Kidney capillary endothelial cell (primary cell): ENCODE measurements at regions not wholly inside any gene's neighbourhood (a gene's known extent, or its start where the extent isn't known, plus 50 kb on each side); places are given as distances from the start of the nearest gene placed in this dataset.

Experiments used
- DNase-seq: peaks from one replicate; pipeline ENCODE4 v3.0.0-alpha.2; 2018; ENCODE audit warnings: low spot score

DNA sequence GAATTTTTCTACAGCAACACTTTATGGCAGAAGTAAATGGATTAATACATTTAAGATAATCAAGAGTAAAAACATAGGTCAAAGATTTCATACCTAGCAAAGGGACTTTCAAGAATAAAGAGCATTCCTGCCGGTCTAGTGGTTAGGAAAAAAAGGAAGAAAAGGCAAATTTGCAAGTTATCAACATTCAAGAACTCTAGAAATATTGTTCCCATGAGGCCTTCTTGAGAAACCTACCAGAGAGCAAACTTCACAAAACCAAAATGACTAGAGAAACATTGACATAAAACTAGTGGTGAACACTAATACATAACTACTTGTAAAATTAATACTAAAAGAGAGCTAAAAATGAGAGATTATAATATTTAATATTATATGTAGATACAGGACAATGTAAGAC, 320.2 kb upstream of the RGMB start:
- DNase-seq = no peak

DNA sequence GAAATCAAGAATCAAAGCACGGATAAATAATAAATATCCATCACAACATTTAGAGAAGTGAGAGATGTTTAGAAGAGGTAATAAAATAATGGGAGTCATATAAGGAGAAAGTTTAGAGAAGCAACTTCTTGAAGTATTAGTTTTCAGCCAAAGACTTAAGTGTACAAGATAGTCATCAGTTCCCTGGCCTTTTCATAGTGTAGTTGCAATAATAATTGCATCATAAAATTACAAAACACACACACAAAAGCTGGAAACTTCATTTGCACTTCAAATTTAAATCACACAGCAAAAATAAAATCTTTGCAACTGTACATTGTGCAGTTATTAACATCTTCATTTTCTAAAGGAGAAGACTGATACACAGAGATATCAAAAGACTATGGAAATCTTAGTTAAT, 319.1 kb upstream of the RGMB start:
- no peak for DNase-seq

DNA sequence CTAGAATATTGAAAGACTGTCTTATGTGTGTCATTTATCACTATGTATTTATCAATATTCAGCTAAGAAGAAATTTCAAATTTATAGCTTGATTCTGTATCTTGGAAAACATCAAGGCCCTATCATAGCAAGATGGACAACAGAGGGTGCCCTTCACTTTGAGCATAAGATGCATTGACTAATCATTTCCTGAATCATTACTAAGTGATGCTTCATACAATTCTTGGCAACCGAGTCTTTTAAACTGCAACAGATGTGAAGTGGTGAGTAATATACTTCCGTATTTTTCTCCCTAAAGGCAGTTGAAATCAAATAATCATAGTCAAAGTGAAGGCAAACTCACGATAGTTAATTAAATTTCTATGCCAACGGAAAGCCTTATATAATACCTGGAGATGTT, 318.6 kb upstream of the RGMB start:
- DNase-seq = peak; percentile 98

DNA sequence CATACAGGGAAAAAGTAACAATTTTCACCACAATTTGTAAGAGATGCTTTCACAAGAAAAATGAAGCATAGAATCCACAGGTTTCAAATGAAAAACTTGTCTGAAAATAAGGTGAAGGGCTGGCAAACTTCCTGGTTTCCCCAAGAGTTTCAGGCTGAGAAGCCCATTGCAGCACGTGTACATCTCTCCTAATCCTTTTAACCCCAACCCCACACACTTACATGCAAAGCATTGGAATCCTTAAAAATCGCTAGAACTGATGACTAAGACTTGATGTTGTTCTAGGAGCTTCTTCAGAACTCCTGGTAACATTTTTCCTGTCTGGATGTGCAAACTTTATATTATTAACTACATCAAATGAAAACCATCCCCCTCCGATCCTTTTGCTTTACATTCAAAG, 317.8 kb upstream of the RGMB start:
- DNase-seq = no peak

DNA sequence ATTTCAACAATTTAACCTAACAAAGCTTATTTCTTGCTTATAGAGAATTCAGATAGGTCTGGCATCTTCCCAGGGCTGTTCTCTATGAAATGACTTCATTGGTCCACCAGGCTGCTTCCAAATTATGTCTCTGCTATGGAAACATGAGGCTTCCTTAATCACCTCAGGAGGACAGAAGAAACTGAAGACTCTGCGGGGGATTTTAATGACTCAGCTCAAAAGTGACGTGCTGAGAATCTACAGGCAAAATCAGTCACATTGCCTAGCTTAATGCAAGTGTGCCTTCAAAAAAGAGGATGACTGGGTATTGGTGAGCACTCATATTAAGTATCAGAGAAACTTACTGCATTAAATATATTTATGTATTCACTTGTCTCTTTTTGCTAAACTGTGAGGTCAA, 315.5 kb upstream of the RGMB start:
- no peak for DNase-seq

DNA sequence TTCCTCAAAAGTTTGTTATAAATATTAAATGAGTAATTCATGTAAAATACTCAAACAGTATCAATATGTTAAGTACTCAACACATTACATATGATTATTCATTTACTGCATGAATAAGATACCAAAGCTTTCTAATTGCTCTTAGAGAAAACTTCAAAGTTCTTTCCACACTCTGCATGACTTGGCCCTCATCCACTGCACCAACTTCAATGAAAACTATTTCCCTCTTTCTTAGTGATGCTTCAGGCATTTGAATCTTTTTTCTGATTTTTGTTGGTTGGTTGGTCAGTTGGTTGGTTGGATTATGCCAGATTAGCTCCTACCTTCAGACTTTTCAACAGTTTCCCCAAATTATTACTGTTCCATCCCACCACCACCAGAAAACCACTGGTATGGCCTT, 314.7 kb upstream of the RGMB start:
- DNase-seq = no peak

DNA sequence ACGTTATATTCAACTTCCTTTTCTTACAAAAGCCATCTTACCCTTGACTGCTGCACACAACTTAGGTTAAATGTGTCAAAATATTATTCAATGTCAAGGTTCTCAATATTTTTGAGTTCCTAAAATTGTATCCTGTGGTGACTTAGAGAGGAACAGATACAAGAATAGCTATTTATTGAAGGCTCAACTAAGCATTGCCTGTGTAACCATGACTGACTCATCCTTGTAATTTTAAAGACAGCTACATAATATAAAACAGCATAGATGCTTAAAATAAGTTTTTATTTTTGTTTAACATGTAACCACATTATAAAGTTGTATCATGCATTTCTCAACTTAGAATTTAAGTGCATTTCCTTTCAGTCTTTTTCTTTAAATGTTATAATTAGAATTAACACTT, 312.9 kb upstream of the RGMB start:
- no peak for DNase-seq

DNA sequence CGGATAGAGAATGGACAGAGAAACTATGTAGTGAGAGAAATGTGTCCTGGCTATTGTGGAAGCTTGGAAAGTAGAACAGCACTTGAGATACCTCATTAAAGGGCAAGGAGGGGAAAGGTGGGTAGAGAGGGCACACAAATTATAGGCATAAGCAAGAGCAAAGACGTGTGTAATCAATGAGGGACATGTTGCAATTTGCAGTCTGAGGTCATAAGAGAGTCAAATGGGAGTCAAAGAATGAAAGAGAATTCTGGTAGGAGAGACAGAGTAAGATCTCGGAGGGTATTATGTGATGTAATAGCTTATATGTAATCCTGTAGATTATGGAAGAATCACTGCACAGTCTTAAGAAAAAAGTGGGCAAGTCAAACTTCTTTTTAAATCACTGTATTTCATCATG, 312.0 kb upstream of the RGMB start:
- no peak for DNase-seq

DNA sequence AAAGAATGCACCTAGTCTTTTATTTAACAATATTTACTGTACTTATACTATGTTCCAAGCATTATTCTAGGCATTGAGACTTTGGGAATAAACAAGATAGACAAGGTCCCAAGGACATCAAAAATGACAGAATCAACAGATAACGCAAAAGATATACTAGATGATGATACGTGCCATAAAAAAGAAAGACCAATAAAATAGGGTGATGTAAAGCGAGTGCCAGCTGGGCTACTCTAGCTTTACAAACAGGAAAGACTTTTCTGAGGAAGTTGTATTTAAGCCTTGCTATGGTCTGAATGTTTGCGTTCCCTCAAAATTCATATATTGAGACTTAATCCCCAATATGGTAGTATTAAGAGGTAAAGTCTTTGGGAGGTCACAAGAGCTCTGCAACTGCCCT, 310.2 kb upstream of the RGMB start:
- no peak for DNase-seq

DNA sequence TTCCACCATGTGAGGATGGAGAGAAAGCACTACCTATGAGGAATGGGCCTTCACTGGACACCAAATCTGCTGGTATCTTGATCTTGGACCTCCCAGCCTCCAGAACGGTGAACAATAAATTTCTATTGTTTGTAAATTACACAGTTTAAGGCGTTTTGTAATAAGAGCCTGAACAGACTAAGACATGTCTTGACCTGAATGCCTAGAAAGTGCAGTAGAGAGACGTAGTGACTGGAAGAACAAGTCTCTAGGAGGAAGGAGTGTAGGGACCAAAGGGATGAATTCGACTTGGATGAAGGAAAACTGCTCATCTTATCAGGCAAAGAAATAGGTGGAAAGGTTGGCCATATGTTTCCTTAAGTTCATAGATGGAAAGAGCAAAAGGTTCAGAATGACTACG, 309.8 kb upstream of the RGMB start:
- DNase-seq = no peak

DNA sequence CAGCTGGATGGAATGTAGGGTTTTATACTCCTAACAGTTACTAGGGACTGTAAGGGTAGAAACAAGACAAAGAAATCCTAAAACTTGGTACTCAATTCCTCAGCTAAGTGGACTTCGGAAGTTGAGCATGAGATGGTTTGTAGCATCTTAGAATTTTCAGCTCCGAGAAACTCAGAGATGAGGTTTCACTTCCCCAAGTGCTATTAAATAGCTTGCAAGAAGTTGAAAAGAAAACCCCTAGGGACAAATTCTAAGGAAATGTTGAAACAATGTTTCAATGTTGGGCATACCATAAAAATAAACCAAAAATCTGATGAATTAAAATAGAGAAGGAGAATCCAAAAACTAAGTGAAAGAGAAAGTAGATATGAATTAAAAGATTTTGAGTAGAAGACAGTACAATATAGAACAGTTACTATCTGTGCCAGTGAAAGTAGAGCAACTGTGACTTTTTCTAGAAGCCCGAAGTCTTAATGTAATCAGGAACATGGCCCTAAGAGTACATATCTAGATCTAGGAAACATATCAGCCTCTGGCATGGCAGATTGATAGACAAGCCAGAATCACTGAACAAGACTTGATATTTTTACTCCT, 308.6 kb upstream of the RGMB start:
- DNase-seq = no peak

DNA sequence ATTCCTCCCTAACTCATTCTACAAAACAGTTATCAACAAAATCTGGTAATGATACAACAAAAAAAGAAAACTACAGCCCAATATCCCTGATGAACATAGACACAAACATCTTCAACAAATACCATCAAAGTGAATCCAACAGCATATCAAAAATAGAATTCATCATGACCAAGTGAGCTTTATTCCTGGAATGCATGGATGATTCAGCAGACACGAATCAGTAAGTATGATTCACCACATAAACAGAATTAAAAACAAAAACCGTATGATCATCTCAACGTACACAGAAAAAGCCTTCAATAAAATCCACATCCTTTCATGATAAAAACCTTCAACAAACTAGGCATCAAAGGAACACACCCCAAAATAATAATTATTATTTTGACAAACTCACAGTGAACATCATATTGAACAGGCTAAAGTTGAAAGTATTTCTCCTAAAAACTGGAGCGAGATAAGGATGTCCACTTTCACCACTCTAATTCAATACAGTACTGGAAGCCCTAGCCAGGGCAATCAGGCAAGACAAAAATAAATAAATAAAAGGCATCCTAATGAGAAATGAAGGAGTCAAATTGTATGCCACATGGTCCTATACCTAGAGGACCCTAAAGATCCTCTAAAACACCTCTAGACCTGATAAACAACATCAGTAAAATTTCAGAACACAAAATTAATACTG, 305.1 kb upstream of the RGMB start:
- DNase-seq = peak; percentile 89

DNA sequence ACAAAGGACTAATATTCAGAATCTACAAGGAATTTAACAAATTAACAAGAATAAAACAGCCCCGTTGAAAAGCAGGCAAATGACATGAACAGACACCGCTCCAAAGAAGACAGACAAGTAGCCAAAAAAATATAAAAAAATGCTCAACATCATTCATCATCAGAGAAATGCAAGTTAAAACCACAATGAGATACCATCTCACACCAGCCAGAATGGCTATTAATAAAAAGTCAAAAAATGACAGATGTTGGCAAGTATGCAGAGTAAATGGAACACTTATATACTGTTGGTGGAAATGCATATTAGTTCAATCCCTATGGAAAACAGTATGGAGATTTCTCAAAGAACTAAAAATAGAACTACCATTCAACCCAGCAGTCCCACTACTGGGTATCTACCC, 302.7 kb upstream of the RGMB start:
- DNase-seq = no peak

DNA sequence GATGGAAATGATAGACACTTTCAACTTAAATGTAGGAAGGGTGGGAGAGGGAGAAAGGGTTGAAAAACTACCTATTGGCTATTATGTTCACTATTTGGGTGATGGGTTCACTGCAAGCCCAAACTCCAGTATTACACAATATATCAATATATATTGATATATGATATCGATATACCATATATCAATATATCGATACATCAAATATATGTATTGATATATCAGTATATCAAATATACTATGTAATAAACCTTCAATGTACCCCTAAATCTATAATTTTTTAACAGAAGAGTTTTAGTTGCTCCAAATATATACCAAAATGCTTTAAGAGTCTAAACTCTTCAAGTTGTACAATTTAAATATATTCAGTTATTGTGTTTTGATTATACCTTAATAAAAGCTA, 302.0 kb upstream of the RGMB start:
- no peak for DNase-seq

DNA sequence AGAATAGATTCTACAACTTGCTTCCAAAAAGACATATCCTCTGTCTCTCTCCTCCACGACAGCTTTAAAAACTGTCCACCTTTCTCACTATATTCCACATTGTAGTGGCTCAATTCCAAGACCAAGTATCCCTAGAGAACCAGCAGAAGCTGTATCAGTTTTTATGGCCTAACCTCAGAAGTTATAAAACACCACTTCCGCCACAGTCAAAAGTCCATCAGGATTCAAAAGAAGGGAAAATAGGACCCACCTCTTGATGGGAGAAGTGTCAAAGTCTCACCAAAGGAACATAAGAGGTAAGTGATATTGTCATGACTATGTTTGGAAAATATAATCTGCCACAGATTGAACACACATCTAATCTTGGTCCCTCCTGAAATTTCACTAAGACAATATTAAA, 299.2 kb upstream of the RGMB start:
- no peak for DNase-seq

DNA sequence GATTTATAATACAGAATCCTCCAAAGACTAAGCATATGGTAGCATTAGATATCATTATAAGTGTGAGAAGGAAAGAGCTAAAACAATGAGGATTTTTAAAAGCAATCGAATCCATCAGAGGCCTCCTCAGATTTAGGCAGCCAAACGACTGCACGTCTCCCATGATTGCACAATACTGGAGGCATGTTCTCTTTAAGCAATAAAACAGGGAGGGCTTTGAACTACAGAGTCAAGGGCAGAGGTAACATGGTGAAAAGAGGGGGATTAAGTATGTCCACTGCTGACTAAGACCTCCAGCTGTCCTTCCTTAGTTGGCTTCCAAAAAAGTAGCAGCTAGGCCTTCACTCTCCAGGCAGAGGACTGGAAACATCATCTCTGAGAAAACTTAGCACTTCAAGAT, 298.7 kb upstream of the RGMB start:
- DNase-seq = no peak

DNA sequence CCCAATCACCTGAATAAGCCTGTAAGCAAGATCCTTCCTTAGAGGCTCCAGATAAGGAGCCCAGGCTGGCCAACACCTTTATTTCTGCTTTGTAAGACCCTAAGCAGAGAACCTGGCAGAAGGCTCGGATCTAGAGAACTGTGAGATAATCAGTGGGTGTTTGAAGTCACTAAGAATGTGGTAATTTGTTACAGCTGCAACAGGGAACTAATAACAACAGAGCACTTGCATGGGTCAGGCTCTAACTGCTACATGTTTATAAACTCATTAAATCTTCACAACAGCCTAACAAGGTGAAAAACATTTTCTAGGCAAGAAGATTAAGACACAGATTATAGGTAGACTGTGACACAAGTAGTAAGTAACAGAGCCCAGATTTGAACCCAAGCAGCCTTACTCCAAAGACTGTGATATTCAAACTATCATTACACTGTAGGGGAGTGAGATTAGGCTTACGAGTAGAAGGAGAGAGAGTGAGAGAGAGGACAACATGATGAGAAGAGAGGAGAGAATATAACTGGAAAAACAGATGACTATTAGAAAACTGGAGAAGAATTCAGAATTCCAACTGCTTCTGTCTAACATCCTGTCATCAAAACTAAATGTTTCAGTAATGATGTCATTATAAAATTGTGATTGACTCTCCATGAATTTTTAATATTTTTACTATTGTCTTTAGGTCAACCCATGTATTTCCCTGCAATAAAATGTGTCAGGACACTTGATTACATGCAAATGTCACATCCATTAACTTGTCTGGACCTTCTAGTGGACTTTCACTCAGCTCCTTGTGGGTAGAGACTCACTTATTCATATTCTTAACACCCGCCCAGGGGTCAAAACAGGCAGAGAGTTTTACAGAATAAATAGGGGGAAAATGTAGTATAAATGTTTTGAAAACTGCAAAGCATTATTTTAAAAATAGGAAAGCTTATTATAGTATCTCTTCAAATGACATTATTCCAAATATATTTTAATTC, 290.9 kb upstream of the RGMB start:
- DNase-seq = no peak

DNA sequence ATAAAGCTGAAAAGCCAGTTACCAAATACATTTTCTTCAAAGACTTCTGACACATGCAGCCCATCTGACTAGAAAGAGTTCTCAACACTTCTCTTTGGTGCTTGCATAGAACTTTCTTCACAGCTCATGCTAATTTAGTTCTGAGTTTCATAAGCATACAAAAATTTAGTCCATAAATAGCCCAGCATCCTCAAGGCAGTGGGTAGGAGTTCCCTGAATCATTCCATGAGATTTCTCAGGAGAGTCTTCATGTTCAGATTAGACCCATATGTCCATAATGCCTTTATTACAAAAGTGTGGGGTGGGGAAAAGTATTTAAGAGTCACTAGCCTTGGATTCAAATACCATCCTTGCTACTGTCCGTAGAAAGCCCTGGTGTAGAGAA, 290.2 kb upstream of the RGMB start:
- no peak for DNase-seq

DNA sequence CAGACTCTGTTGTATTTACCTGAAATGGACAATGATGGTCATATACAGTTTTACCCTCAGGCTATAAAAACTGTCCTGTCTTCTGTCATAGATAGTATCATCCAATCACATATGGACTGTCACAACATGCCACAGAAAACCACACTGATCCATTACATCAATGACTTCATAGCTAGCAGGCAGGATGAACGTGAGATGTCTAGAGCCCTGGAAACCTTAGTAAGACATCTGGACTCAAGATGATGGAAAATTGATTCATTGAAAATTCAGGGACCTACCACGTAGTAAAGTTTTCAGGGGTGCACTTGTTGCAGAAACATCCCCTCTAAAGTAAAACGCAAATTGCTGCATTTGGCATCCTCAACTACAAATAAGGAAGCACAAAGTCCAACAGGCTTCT, 284.4 kb upstream of the RGMB start:
- DNase-seq = no peak

DNA sequence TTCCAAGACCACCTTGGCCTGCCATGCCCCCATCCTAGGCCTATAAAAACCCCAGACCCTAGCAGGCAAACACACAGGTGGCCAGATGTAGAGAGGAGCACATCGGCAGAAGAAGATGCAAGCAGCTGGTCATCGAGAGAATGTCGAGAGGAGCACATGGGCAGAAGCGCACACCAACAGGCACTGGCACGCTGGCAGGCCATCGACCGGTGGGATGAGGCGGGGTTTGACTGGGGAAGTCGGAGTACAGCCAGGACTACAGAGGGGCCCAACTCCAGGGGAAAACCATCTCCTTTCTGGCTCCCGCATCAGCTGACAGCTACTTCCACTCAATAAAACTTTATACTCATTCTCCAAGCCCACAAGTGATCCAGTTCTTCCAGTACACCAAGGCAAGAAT, 283.1 kb upstream of the RGMB start:
- DNase-seq = no peak

DNA sequence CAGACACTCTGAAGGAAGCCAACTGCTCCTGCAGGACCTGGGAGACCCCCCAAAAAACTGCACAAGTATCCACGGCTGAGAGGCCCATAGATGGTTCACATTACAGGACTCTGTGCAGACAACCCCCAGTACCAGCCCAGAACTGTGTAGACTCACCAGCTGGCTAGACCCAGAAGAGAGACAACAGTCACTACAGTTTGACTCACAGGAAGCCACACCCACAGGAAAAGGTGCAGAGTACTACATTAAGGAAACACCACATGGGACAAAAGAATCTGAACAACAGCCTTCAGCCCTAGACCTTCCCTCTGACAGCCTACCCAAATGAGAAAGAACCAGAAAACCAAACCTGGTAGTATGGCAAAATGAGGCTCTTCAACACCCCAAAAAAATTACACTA, 281.2 kb upstream of the RGMB start:
- DNase-seq = peak; percentile 90

DNA sequence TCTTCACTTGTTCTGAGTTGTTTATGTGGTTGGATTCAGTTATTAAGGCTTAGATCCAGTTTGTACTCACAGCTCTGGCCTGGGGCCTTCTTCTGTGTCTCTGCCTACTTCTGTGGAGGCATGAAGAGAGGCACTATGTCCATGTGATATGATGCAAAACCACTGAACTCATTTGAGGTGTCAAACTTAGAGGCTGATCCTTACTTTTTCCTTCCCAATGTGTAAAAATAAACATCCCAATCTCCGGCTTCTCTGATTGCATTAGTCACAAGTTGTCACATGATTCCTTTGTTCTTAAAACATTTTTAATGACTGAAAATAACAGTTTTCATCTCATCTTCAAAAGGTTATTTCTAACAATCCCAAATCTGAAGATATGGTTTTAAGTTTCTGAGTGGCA, 276.0 kb upstream of the RGMB start:
- peak; percentile 55 for DNase-seq

DNA sequence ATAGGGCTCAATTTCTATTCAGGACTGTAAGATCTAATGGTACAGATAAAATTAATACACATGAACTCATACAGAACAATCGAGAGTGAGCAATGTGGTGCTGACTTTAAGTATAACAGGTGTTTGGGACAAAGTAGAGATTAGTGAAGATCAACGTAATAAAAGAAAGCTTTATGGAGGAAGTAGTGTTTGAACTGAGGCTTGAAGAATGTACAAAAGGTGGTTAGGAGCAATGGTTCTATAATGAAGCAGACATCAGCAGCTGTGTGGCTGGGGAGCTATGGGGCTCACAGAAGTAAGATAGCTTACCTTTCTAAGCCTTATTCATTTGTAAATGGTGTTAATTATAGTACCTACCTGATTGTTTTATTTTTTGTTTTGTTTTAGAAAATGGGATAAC, 275.4 kb upstream of the RGMB start:
- no peak for DNase-seq
